Heart left ventricle (tissue), 16 donors: ENCODE measurements at regions not wholly inside any gene's neighbourhood (a gene's known extent, or its start where the extent isn't known, plus 50 kb on each side); places are given as distances from the start of the nearest gene placed in this dataset.

Experiments used
- ATAC-seq, 4 donors: fragments of 200-7000 bp; cut with Tn5 transposase; one replicate each; pipeline ENCODE4 v1.9.1; 2020 to 2022; ENCODE audit warnings: moderate library complexity in 4 of 4, mild to moderate bottlenecking in 3 of 4, moderate number of reproducible peaks in 1 of 4
- DNase-seq, 5 donors: peaks; one replicate each; pipeline ENCODE4 v3.0.0-alpha.2; 2020
- H3K27ac ChIP-seq, 12 donors: fragments of 200-600 bp; sonication (generic) in 4 of 12; one replicate each; pipeline versions ENCODE4 v1.5.0 to v1.8.0; 2016 to 2022; ENCODE audit warnings: mild to moderate bottlenecking in 2 of 12
- H3K27me3 ChIP-seq, 9 donors: fragments of 200-600 bp; sonication (generic) in 2 of 9; one replicate each; pipeline versions ENCODE4 v1.5.1 to v1.8.0; 2016 to 2022; ENCODE audit warnings: mild to moderate bottlenecking in 3 of 9
- H3K36me3 ChIP-seq, 9 donors: fragments of 200-600 bp; sonication (generic) in 2 of 9; one replicate each; pipeline versions ENCODE4 v1.5.0 to v1.8.0; 2018 to 2022; ENCODE audit warnings: mild to moderate bottlenecking in 2 of 9
- H3K4me1 ChIP-seq, 12 donors: fragments of 200-600 bp; sonication (generic) in 4 of 12; one replicate each; pipeline versions ENCODE4 v1.5.0 to v1.8.0; 2016 to 2022; ENCODE audit warnings: mild to moderate bottlenecking in 3 of 12
- H3K4me3 ChIP-seq, 12 donors: fragments of 200-600 bp; sonication (generic) in 4 of 12; one replicate each; pipeline versions ENCODE4 v1.5.0 to v1.8.0; 2017 to 2022; ENCODE audit warnings: mild to moderate bottlenecking in 9 of 12, moderate library complexity in 4 of 12
- H3K9me3 ChIP-seq, 12 donors: fragments of 200-600 bp; sonication (generic) in 4 of 12; one replicate each; pipeline versions ENCODE4 v1.5.0 to v1.8.0; 2016 to 2022; ENCODE audit warnings: mild to moderate bottlenecking in 1 of 12
- POLR2A ChIP-seq, 2 donors: fragments of 450-650 bp; IDR thresholded peaks; one replicate each; pipeline ENCODE4 v1.6.1; 2017; ENCODE audit warnings: antibody characterized with exemption in 2 of 2, mild to moderate bottlenecking in 2 of 2, moderate library complexity in 2 of 2
- WGBS, 4 donors: extraction: QIAGEN DNeasy Blood & Tissue Kit in 2 of 4; methylation state at CpG; one replicate each; pipeline versions ENCODE4 v1.1.5 to v1.1.7; 2013 to 2018; 5-methylcytosine and 5-hydroxymethylcytosine counted together
- intact Hi-C, 10 donors: fragments of 100-400 bp; cut with DNase I; formaldehyde crosslinking; loops; one replicate each; pipeline versions ENCODE4 v1.11.1 to v1.14.2; 2022
- TF ChIP-seq, protein P1 (sequence below), 12 donors: fragments of 200-600 bp; sonication (generic) in 4 of 12; IDR thresholded peaks; one replicate each; pipeline versions ENCODE4 v1.5.0 to v1.8.0; 2018 to 2022; ENCODE audit warnings: antibody characterized with exemption in 12 of 12, mild to moderate bottlenecking in 5 of 12
- donor health status: ischemic (EF 13 %, LVEDD 7.1; RV severe dilation, severe dysfunction).
- donor health status: healthy with polysubstance abuse.
- donor health status: DM: no; HTN: yes; CAD: no.
- donor health status: DM: no; HTN: no; CAD: no.
- donor health status: ischemic (EF 25% LVEDD 6.9; RV normal size, moderate dysfunction).
- donor health status: ischemic (EF 25% LVEDD 5.7; RV mildly dilated, moderate dysfunction).
- donor health status: healthy.
- donor health status: DM: yes; HTN: yes; CAD: no.
- donor health status: ischemic (EF 35%, LVEDD 5.7; RV mildly dilated, moderate dysfunction).
- donor health status: nonischemic (EF 11% LVEDD 7.7; RV severe dilation, severe dysfunction).
- donor health status: DM: yes; HTN: yes; CAD: no.
- donor health status: PGD.
- donor health status: ischemic (EF 29% LVEDD 5.4; RV normal size, mild dysfunction).
- donor health status: nonischemic (EF 23%, LVEDD 6.1; RV moderate dilation, normal function).

- DNase-seq, result no peak
- no peaks in the 10 kb centered on the region for H3K36me3 ChIP-seq
- no peaks in the 10 kb centered on the region for H3K27me3 ChIP-seq
- no peaks in the 10 kb centered on the region for H3K4me1 ChIP-seq
- peaks cover 0 to 6% (median 0%) of the 10 kb centered on the region in 12 donors for H3K9me3 ChIP-seq
- 43 to 63% (median 43%) methylated on average over 1 of the region's 1 CpG for WGBS, 4 donors
- TF ChIP-seq, protein P1, sequence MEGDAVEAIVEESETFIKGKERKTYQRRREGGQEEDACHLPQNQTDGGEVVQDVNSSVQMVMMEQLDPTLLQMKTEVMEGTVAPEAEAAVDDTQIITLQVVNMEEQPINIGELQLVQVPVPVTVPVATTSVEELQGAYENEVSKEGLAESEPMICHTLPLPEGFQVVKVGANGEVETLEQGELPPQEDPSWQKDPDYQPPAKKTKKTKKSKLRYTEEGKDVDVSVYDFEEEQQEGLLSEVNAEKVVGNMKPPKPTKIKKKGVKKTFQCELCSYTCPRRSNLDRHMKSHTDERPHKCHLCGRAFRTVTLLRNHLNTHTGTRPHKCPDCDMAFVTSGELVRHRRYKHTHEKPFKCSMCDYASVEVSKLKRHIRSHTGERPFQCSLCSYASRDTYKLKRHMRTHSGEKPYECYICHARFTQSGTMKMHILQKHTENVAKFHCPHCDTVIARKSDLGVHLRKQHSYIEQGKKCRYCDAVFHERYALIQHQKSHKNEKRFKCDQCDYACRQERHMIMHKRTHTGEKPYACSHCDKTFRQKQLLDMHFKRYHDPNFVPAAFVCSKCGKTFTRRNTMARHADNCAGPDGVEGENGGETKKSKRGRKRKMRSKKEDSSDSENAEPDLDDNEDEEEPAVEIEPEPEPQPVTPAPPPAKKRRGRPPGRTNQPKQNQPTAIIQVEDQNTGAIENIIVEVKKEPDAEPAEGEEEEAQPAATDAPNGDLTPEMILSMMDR (IDR thresholded peaks at IDR 0.05), result no peak
- no peak for TF ChIP-seq POLR2A (IDR thresholded peaks at IDR 0.05)
- H3K4me3 ChIP-seq, result no peak overlapping the region
- intact Hi-C loops, result no loop called here
- no peak for ATAC-seq
- H3K27ac ChIP-seq, result no peak overlapping the region
Measured at GRCh38 chr1:191022856-191023255, 545.2 kb upstream of the BRINP3 start.

DNA sequence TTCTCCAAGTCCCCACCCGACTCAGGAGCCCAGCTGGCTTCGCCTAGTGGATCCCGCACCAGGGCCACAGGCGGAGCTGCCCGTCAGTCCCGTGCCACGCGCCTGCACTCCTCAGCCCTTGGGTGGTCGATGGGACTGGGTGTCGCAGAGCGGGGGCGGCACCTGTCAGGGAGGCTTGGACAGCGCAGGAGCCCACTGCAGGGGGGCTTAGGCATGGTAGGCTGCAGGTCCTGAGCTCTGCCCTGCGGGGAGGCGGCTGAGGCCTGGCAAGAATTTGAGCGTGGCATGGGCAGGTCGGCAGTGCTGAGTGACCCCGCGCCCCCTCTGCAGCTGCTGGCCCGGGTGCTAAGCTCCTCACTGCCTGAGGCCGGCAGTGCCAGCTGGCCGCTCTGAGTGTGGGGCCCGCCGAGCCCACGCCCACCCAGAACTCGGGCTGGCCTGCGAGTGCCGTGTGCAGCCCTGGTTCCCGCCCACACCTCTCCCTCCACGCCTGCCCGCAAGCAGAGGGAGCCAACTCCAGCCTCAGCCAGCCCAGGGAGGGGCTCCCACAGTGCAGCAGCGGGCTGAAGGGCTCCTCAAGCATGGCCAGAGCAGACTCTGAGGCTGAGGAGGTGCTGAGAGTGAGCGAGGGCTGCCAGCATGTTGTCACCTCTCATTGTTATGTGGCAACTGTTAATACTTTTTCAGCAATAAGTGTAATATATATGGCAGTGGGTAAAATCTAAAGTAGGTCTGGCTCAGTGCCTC lies 548.4 kb upstream of the BRINP3 start:
- 92 to 95% (median 93%) methylated on average over 27 to 33 of the region's 33 CpGs for WGBS, 4 donors
- ATAC-seq (no peak), DNase-seq (no peak)
- intact Hi-C loops, result no loop called here
- Histone ChIP-seq H3K4me3 (no peak overlapping the region), H3K4me1 (no peaks in the 10 kb centered on the region), H3K9me3 (peaks cover 0 to 12% (median 0%) of the 10 kb centered on the region in 12 donors), H3K36me3 (no peaks in the 10 kb centered on the region), H3K27ac (no peak overlapping the region), H3K27me3 (no peaks in the 10 kb centered on the region)
- TF ChIP-seq, protein P1 (IDR thresholded peaks at IDR 0.05), result no peak
- no peak for TF ChIP-seq POLR2A (IDR thresholded peaks at IDR 0.05)

DNA sequence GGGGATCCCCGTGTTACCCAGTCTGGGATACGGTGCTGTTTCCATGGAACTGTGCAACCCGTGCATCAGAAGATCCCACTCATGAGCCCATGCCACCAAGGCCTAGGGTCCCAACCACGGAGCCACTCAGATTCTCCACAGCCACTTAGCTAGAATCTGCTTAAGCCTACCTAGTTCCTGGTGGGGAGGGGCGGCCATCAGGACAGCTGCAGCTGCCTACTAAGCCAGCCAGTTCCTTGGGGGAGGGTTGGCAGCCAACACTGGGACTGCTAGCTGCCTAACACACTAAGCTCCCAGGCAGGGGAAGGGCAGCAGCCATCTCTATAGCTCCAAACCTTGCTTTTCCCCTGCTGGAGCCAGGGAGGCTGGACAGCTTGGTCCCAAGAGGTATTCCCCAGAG lies 549.2 kb upstream of the BRINP3 start:
- 74 to 76% (median 75%) methylated on average over 4 to 5 of the region's 5 CpGs for WGBS, 4 donors
- H3K9me3 ChIP-seq, result peaks cover 0 to 18% (median 0%) of the 10 kb centered on the region in 12 donors
- no peak for ATAC-seq

DNA sequence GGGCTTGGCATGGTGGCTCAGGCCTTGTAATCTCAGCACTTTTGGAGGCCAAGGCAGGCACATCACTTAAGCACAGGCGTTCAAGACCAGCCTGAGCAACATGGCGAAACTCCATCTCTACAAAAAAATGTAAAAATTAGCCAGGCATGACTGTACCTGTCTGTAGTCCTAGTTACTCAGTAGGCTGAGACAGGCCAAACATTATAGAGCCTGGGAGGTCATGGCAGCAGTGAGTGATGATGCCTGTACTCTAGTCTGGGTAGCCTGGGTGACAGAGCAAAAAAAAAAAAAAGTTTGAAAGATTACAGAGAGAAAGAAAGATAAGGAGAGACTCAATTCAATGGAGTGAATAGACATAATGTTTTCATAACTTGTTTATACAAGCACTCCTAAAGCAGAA lies 556.5 kb upstream of the BRINP3 start:
- no peak overlapping the region for H3K4me3 ChIP-seq
- TF ChIP-seq POLR2A (IDR thresholded peaks at IDR 0.05), result no peak
- TF ChIP-seq, protein P1 (IDR thresholded peaks at IDR 0.05), result no peak
- DNase-seq (no peak), ATAC-seq (no peak)
- intact Hi-C loops, result no loop called here
- no peaks in the 10 kb centered on the region for H3K4me1 ChIP-seq
- WGBS, 4 donors, result 72 to 88% (median 80%) methylated on average over 2 of the region's 2 CpGs
- no peaks in the 10 kb centered on the region for H3K36me3 ChIP-seq
- no peaks in the 10 kb centered on the region for H3K27me3 ChIP-seq
- H3K27ac ChIP-seq, result no peak overlapping the region
- peaks cover 0 to 15% (median 2%) of the 10 kb centered on the region in 12 donors for H3K9me3 ChIP-seq

More for the DNA sequence above, 549.2 kb upstream of the BRINP3 start:
- H3K4me1 ChIP-seq, result no peaks in the 10 kb centered on the region
- no peak for DNase-seq
- H3K27ac ChIP-seq, result no peak overlapping the region
- H3K36me3 ChIP-seq, result no peaks in the 10 kb centered on the region
- TF ChIP-seq, protein P1 (IDR thresholded peaks at IDR 0.05), result no peak
- no peak for TF ChIP-seq POLR2A (IDR thresholded peaks at IDR 0.05)
- intact Hi-C loops, result no loop called here
- no peak overlapping the region for H3K4me3 ChIP-seq
- H3K27me3 ChIP-seq, result no peaks in the 10 kb centered on the region
